ENCODE measurements at regions not wholly inside any gene's neighbourhood (a gene's known extent, or its start where the extent isn't known, plus 50 kb on each side); places are given as distances from the start of the nearest gene placed in this dataset.

DNA sequence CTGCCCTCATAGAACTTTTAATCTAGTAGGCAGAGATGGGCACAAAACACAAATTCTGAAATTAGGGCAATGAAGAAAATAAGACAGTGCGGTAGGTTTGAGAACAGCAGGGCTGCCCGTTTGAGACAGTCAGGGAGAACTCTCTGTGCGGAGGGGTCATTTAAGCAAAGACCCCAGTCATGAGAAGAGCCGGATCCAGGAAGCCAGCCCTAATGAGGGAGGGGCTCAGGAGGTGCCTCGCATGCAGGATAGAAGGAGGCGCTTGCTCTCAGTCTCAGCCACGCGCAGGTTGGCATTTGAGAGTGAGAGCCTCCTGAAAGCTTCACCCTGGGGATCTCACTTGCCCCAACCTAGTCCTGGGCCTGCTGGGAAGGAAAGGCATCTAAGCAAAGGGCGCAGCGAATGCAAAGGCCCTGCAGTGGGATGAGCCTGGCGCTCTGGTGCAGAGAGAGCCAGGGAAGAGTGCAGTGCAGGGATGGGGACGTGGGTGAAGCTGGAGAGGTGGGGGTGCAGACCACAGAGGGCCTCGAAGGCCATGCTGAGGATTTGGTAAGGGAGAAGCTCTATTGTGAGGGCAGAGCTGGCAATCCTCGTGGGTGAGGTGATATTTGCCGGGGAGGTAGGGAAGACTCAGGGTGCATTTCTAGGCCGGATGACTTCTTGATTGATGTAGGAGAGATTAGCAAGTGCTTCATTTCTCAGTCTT lies 130.0 kb upstream of the PTPN1 start:
- Histone ChIP-seq H3K36me3 (no peaks in the 10 kb centered on the region), H3K4me1 (peaks cover 8 to 44% (median 12%) of the 10 kb centered on the region in 3 donors), H3K9me3 (no peaks in the 10 kb centered on the region), H3K4me3 (no peak overlapping the region), H3K27ac (peak overlapping the region; percentile 56 to 88 (median 84)), H3K27me3 (no peaks in the 10 kb centered on the region)
- intact Hi-C loops (cut with DNase I) = no loop called here
- no peak for TF ChIP-seq POLR2A (IDR thresholded peaks at IDR 0.05)
- TF ChIP-seq CTCF (IDR thresholded peaks at IDR 0.05) = no peak
- DNase-seq = no peak
- WGBS, 2 donors = 84% methylated on average over 12 to 16 of the region's 16 CpGs

DNA sequence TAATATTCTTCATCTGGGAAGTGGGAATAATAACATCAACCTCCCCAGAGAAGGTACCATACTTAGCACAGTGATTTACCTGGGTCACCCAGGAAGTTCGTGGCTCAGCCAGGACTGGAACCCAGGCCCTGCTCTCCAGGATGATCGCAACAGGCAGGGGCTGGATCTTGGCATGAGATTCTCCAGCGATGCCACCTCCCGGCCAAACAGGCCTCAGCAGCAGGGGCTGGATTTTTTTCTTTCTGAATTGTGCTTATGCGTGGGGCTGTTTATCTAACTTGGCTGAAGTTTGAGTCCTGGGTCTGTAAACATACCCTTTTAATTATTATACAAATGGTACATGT lies 129.5 kb upstream of the PTPN1 start:
- no peaks in the 10 kb centered on the region for H3K9me3 ChIP-seq
- H3K27ac ChIP-seq = peak overlapping the region in 3 of 4 donors; percentile 81 to 88 (median 86)
- intact Hi-C loops (cut with DNase I) = no loop called here
- no peak overlapping the region for H3K4me3 ChIP-seq
- H3K36me3 ChIP-seq = no peaks in the 10 kb centered on the region
- no peak for DNase-seq
- peaks cover 8 to 44% (median 12%) of the 10 kb centered on the region in 3 donors for H3K4me1 ChIP-seq
- 49% methylated on average over 5 of the region's 5 CpGs for WGBS, 2 donors
- no peaks in the 10 kb centered on the region for H3K27me3 ChIP-seq
- no peak for TF ChIP-seq POLR2A (IDR thresholded peaks at IDR 0.05)
- TF ChIP-seq CTCF (IDR thresholded peaks at IDR 0.05) = peak in 4 of 6 experiments; percentile 42 to 60 (median 44)

- Histone ChIP-seq H3K9me3 (no peaks in the 10 kb centered on the region), H3K4me1 (peaks cover 8 to 44% (median 12%) of the 10 kb centered on the region in 3 donors), H3K27ac (peak overlapping the region in 3 of 4 donors; percentile 28 to 86 (median 81)), H3K27me3 (no peaks in the 10 kb centered on the region), H3K36me3 (no peaks in the 10 kb centered on the region), H3K4me3 (no peak overlapping the region)
- no peak for DNase-seq
- WGBS, 2 donors = 71 to 75% methylated on average over 7 of the region's 7 CpGs
- intact Hi-C loops (cut with DNase I) = no loop called here
- no peak for TF ChIP-seq POLR2A (IDR thresholded peaks at IDR 0.05)
- TF ChIP-seq CTCF (IDR thresholded peaks at IDR 0.05) = no peak
Measured at GRCh38 chr20:50381075-50381732, 129.0 kb upstream of the PTPN1 start.

DNA sequence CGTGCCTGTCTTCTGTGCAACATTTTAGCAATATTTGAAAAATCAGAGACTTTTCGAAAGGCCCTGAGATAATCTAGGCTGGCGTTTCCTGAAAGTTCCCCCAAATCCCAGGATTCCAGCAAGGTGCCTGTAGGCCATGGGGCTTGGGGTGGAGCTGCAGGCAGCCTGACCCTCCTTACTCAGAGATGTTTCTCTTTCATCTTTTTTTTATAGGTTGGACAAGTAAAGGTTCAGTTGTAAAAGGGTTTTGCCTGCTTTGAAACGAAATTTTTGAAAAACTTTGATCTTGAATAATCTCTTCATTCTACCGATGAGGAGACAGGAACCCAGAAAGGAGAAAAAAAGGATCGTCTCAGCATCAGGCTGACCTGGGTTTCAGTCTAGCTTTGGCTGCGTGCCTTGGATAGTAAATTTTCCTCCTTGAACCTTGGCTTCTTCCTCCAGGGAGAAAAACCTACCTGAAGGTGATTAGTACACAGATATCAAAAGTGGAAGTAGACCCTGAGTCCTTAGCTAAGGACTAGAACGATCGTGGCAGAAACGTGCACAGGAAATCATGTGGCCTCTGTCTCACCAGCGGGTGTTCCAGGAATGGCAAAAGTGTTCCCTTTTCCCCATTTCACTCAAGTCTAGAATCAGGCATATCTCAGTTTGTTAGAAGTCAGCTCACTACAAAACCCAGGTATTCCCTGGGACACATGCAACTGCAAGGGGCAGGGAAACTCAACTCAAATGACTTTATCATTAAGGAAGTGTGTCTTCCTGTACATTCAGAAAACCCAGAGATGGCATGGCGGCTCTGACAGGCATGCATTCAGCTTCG lies 128.2 kb upstream of the PTPN1 start:
- Histone ChIP-seq H3K9me3 (no peaks in the 10 kb centered on the region), H3K27me3 (no peaks in the 10 kb centered on the region), H3K4me3 (no peak overlapping the region), H3K36me3 (no peaks in the 10 kb centered on the region), H3K4me1 (peaks cover 8 to 44% (median 12%) of the 10 kb centered on the region in 3 donors), H3K27ac (peak overlapping the region in 3 of 4 donors; percentile 5 to 34 (median 11))
- DNase-seq = no peak
- intact Hi-C loops (cut with DNase I) = no loop called here
- WGBS, 2 donors = 67 to 72% methylated on average over 10 to 13 of the region's 13 CpGs
- TF ChIP-seq POLR2A (IDR thresholded peaks at IDR 0.05) (no peak), CTCF (IDR thresholded peaks at IDR 0.05) (no peak)
